HEK293 (cell line): ENCODE measurements at regions not wholly inside any gene's neighbourhood (a gene's known extent, or its start where the extent isn't known, plus 50 kb on each side); places are given as distances from the start of the nearest gene placed in this dataset.
"Not testable (repeated sequence)": the region's sequence is repeated elsewhere in the genome, so short reads cannot be mapped to it uniquely, and the experiment has no call there.

Experiments
- CTCF ChIA-PET: fragments of 350-600 bp; formaldehyde crosslinking; extraction: SDS; loops from one replicate; lab custom pipeline; 2021; ENCODE audit warnings: antibody characterized with exemption; lab: Yijun Ruan, JAX
- POLR2A ChIA-PET: fragments of 300-600 bp; formaldehyde crosslinking; extraction: SDS; loops from one replicate; lab custom pipeline; 2020; ENCODE audit warnings: antibody characterized with exemption, inconsistent platforms; lab: Yijun Ruan, JAX
- H3K27ac ChIP-seq: fragments of 200-500 bp; sonication (Bioruptor generic); 2 replicates; pipeline ENCODE4 v1.5.1; 2014; ENCODE audit warnings: low read depth, low read length, control low read depth, inconsistent platforms; ENCODE audit errors: extremely low read depth
- H3K36me3 ChIP-seq, 2 experiments: fragments of 200-500 bp in 1 of 2; sonication (Bioruptor generic) in 1 of 2; 1 replicate in 1 of 2; 2 replicates in 1 of 2; pipeline ENCODE4 v1.5.1; 2014 to 2017; ENCODE audit warnings: inconsistent platforms in 2 of 2, low read length in 2 of 2; ENCODE audit not compliant: control insufficient read depth in 2 of 2, insufficient read depth in 1 of 2
- H3K4me1 ChIP-seq: fragments of 200-500 bp; sonication (Bioruptor generic); 2 replicates; pipeline ENCODE4 v1.5.1; 2014; ENCODE audit warnings: mild to moderate bottlenecking, low read length, inconsistent platforms; ENCODE audit not compliant: control insufficient read depth, insufficient read depth
- H3K4me3 ChIP-seq: 2 replicates; pipeline ENCODE4 v1.5.1; 2011; ENCODE audit warnings: low read depth, mild to moderate bottlenecking, control low read depth, low read length, moderate library complexity
- H3K9me3 ChIP-seq: fragments of 200-500 bp; sonication (Bioruptor generic); 2 replicates; pipeline ENCODE4 v1.5.1; 2014; ENCODE audit warnings: low read depth, low read length, inconsistent platforms; ENCODE audit not compliant: control insufficient read depth, insufficient read depth
- GLI2 ChIP-seq: fragments of 450-650 bp; formaldehyde crosslinking; IDR thresholded peaks from 2 replicates; pipeline ENCODE4; 2017; ENCODE audit warnings: missing biosample characterization, missing genetic modification characterization, low read depth, borderline replicate concordance
- HOXA7 ChIP-seq: sonication (generic); formaldehyde crosslinking; IDR thresholded peaks from 2 replicates; pipeline ENCODE4 v1.8.1; 2022; ENCODE audit warnings: missing genetic modification reagents, borderline replicate concordance
- KLF9 ChIP-seq: fragments of 450-650 bp; formaldehyde crosslinking; IDR thresholded peaks from 2 replicates; pipeline ENCODE4 v1.5.1; 2016; ENCODE audit warnings: missing biosample characterization, missing genetic modification characterization, low read depth
- ZNF366 ChIP-seq: fragments of 450-650 bp; formaldehyde crosslinking; conservative IDR thresholded peaks from 2 replicates; pipeline ENCODE4 v1.5.1; 2016; ENCODE audit warnings: missing biosample characterization, missing genetic modification characterization
- ZNF521 ChIP-seq: fragments of 450-650 bp; formaldehyde crosslinking; IDR thresholded peaks from 2 replicates; pipeline ENCODE4 v1.5.1; 2017; ENCODE audit warnings: missing biosample characterization, mild to moderate bottlenecking, missing genetic modification characterization
- ZNF549 ChIP-seq: fragments of 450-650 bp; IDR thresholded peaks from 2 replicates; pipeline ENCODE4 v1.5.1; 2018; ENCODE audit warnings: missing biosample characterization, missing genetic modification characterization, mild to moderate bottlenecking, inconsistent platforms, moderate library complexity
- ZNF626 ChIP-seq: fragments of 450-650 bp; sonication (Bioruptor Pico); formaldehyde crosslinking; IDR thresholded peaks from 2 replicates; pipeline ENCODE4 v1.5.1; 2018; ENCODE audit warnings: missing biosample characterization, missing genetic modification characterization, inconsistent platforms
- ZNF660 ChIP-seq: fragments of 450-650 bp; IDR thresholded peaks from 2 replicates; pipeline ENCODE4 v1.5.1; 2018; ENCODE audit warnings: missing biosample characterization, mild to moderate bottlenecking, missing genetic modification characterization
- ZNF677 ChIP-seq: fragments of 450-650 bp; IDR thresholded peaks from 2 replicates; pipeline ENCODE4 v1.5.0; 2018; ENCODE audit warnings: missing biosample characterization, mild to moderate bottlenecking, missing genetic modification characterization, moderate library complexity
- TF ChIP-seq, protein P1 (sequence below): fragments of 450-650 bp; IDR thresholded peaks from 2 replicates; pipeline ENCODE4 v1.5.1; 2018; ENCODE audit warnings: missing biosample characterization, missing genetic modification characterization
- TF ChIP-seq, protein P2 (sequence below): fragments of 450-650 bp; formaldehyde crosslinking; IDR thresholded peaks from 2 replicates; pipeline ENCODE4 v1.5.1; 2016; ENCODE audit warnings: missing biosample characterization, missing genetic modification characterization
- TF ChIP-seq, protein P3 (sequence below): fragments of 450-650 bp; formaldehyde crosslinking; IDR thresholded peaks from 2 replicates; pipeline ENCODE4 v1.5.1; 2016; ENCODE audit warnings: missing biosample characterization, missing genetic modification characterization
- TF ChIP-seq, protein P4 (sequence below): fragments of 450-650 bp; formaldehyde crosslinking; IDR thresholded peaks from 2 replicates; pipeline ENCODE4 v1.5.1; 2016; ENCODE audit warnings: missing biosample characterization, missing genetic modification characterization
- TF ChIP-seq, protein P5 (sequence below): fragments of 450-650 bp; formaldehyde crosslinking; conservative IDR thresholded peaks from 2 replicates; pipeline ENCODE4 v1.5.1; 2016; ENCODE audit warnings: low read depth, missing biosample characterization, missing genetic modification characterization

DNA sequence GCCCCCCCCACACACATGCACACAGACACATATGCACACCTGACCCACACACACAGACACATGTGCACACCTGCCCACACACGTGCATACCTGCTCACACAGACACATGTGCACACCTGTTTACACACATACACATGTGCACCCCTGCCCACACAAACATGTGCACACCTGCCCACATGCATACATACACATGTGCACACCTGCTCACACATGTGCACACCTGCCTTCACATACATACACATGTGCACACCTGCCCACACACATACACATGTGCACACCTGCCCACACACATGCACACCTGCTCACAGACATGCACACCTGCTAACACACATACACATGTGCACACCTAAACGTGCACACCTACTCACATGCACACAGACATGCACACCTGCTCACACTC is 147.0 kb upstream of the FOXD4L5 start (continued):
- TF ChIP-seq, protein P1, sequence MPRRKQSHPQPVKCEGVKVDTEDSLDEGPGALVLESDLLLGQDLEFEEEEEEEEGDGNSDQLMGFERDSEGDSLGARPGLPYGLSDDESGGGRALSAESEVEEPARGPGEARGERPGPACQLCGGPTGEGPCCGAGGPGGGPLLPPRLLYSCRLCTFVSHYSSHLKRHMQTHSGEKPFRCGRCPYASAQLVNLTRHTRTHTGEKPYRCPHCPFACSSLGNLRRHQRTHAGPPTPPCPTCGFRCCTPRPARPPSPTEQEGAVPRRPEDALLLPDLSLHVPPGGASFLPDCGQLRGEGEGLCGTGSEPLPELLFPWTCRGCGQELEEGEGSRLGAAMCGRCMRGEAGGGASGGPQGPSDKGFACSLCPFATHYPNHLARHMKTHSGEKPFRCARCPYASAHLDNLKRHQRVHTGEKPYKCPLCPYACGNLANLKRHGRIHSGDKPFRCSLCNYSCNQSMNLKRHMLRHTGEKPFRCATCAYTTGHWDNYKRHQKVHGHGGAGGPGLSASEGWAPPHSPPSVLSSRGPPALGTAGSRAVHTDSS (tag by site-specific recombination) = no peak
- TF ChIP-seq, protein P2, sequence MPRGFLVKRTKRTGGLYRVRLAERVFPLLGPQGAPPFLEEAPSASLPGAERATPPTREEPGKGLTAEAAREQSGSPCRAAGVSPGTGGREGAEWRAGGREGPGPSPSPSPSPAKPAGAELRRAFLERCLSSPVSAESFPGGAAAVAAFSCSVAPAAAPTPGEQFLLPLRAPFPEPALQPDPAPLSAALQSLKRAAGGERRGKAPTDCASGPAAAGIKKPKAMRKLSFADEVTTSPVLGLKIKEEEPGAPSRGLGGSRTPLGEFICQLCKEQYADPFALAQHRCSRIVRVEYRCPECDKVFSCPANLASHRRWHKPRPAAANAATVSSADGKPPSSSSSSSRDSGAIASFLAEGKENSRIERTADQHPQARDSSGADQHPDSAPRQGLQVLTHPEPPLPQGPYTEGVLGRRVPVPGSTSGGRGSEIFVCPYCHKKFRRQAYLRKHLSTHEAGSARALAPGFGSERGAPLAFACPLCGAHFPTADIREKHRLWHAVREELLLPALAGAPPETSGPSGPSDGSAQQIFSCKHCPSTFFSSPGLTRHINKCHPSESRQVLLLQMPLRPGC (tag by site-specific recombination) = no peak
- TF ChIP-seq GLI2 (tag by site-specific recombination) (no peak), ZNF521 (no peak), ZNF660 (tag by site-specific recombination) (no peak), ZNF677 (tag by site-specific recombination) (no peak), KLF9 (tag by site-specific recombination) (no peak), ZNF549 (tag by site-specific recombination) (no peak), HOXA7 (no peak), ZNF366 (tag by site-specific recombination) (no peak), ZNF626 (tag by site-specific recombination) (no peak)
- TF ChIP-seq, protein P3, sequence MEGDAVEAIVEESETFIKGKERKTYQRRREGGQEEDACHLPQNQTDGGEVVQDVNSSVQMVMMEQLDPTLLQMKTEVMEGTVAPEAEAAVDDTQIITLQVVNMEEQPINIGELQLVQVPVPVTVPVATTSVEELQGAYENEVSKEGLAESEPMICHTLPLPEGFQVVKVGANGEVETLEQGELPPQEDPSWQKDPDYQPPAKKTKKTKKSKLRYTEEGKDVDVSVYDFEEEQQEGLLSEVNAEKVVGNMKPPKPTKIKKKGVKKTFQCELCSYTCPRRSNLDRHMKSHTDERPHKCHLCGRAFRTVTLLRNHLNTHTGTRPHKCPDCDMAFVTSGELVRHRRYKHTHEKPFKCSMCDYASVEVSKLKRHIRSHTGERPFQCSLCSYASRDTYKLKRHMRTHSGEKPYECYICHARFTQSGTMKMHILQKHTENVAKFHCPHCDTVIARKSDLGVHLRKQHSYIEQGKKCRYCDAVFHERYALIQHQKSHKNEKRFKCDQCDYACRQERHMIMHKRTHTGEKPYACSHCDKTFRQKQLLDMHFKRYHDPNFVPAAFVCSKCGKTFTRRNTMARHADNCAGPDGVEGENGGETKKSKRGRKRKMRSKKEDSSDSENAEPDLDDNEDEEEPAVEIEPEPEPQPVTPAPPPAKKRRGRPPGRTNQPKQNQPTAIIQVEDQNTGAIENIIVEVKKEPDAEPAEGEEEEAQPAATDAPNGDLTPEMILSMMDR = no peak
- TF ChIP-seq, protein P4, sequence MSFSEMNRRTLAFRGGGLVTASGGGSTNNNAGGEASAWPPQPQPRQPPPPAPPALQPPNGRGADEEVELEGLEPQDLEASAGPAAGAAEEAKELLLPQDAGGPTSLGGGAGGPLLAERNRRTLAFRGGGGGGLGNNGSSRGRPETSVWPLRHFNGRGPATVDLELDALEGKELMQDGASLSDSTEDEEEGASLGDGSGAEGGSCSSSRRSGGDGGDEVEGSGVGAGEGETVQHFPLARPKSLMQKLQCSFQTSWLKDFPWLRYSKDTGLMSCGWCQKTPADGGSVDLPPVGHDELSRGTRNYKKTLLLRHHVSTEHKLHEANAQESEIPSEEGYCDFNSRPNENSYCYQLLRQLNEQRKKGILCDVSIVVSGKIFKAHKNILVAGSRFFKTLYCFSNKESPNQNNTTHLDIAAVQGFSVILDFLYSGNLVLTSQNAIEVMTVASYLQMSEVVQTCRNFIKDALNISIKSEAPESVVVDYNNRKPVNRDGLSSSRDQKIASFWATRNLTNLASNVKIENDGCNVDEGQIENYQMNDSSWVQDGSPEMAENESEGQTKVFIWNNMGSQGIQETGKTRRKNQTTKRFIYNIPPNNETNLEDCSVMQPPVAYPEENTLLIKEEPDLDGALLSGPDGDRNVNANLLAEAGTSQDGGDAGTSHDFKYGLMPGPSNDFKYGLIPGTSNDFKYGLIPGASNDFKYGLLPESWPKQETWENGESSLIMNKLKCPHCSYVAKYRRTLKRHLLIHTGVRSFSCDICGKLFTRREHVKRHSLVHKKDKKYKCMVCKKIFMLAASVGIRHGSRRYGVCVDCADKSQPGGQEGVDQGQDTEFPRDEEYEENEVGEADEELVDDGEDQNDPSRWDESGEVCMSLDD (tag by site-specific recombination) = no peak

DNA sequence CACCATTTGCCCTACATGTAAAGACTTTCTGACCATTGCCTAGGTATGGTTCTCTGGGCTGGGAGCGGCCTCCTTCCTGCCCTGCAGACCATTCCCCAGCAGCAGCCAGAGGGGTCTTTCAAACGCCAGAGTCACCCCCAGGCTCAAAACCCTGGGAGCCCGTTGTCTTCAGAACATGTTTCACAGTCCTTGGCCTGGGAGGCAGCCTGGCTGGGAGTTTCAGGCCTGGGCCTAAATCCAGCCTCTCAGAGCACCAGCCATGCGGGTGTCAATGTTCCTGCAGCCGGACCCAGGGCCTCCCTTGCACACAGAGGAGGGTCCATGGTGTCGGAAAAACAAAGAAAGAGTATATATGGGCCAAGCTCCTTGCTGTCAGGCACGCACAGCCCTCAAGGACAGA is 145.2 kb upstream of the FOXD4L5 start:
- Histone ChIP-seq H3K4me3 (no peak overlapping the region), H3K36me3 (no peaks in the 10 kb centered on the region), H3K4me1 (no peaks in the 10 kb centered on the region), H3K9me3 (no peaks in the 10 kb centered on the region), H3K27ac (no peak overlapping the region)
- POLR2A ChIA-PET = no interaction called here
- CTCF ChIA-PET = no interaction called here
- TF ChIP-seq, protein P5, sequence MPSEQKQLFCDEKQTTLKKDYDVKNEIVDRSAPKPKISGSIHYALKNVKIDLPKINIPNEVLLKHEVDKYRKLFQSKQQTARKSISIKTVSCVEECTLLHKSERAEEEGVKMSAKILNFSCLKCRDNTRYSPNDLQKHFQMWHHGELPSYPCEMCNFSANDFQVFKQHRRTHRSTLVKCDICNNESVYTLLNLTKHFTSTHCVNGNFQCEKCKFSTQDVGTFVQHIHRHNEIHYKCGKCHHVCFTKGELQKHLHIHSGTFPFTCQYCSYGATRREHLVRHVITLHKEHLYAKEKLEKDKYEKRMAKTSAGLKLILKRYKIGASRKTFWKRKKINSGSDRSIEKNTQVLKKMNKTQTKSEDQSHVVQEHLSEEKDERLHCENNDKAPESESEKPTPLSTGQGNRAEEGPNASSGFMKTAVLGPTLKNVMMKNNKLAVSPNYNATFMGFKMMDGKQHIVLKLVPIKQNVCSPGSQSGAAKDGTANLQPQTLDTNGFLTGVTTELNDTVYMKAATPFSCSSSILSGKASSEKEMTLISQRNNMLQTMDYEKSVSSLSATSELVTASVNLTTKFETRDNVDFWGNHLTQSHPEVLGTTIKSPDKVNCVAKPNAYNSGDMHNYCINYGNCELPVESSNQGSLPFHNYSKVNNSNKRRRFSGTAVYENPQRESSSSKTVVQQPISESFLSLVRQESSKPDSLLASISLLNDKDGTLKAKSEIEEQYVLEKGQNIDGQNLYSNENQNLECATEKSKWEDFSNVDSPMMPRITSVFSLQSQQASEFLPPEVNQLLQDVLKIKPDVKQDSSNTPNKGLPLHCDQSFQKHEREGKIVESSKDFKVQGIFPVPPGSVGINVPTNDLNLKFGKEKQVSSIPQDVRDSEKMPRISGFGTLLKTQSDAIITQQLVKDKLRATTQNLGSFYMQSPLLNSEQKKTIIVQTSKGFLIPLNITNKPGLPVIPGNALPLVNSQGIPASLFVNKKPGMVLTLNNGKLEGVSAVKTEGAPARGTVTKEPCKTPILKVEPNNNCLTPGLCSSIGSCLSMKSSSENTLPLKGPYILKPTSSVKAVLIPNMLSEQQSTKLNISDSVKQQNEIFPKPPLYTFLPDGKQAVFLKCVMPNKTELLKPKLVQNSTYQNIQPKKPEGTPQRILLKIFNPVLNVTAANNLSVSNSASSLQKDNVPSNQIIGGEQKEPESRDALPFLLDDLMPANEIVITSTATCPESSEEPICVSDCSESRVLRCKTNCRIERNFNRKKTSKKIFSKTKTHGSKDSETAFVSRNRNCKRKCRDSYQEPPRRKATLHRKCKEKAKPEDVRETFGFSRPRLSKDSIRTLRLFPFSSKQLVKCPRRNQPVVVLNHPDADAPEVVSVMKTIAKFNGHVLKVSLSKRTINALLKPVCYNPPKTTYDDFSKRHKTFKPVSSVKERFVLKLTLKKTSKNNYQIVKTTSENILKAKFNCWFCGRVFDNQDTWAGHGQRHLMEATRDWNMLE (tag by site-specific recombination) = no peak

DNA sequence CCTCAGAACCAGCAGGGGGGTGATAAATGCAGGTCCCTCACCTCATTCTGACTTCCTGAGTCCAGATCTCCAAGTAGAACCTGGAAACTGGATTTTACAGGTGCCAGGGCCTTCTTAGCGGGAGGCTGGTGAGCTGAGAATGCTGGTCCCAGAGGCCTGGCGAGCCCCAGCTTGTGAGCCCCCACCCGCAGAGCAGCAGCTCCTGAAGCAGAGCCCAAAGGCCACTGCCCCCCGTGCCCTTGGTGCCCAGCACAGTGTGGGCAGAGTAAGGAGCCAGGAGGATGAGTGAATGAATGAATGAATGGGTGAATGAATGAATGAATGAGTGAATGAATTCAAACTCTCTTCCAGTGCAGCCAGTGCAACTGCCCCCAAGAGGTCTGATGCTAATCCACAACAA is 142.4 kb upstream of the FOXD4L5 start:
- POLR2A ChIA-PET, H3K27ac ChIP-seq, H3K36me3 ChIP-seq, H3K4me3 ChIP-seq, CTCF ChIA-PET, H3K9me3 ChIP-seq, H3K4me1 ChIP-seq: not testable (repeated sequence)

DNA sequence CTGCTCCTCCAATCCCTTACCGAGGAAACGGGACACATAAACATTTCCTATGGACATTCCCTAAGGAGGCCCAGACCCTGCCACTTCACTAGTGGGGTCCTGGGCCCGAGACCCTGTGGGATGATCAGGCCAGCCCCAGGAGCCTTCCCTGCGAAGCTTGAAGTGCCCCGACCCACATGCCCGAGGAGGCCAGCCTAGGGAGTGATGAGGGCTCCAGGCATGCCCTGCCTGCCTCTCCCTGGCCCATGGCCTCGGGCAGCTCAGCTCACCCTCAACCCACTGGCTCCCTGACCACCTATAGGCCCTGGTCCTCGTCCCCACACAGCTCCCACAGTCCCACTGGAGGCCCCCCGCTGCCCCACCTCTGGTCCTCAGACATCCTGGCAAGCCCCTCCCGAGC is 141.8 kb upstream of the FOXD4L5 start:
- POLR2A ChIA-PET, H3K9me3 ChIP-seq, H3K4me1 ChIP-seq, H3K27ac ChIP-seq, CTCF ChIA-PET, H3K36me3 ChIP-seq, H3K4me3 ChIP-seq: not testable (repeated sequence)
